HFFc6 (cell line): ENCODE measurements at regions not wholly inside any gene's neighbourhood (a gene's known extent, or its start where the extent isn't known, plus 50 kb on each side); places are given as distances from the start of the nearest gene placed in this dataset.
"Not testable (repeated sequence)": the region's sequence is repeated elsewhere in the genome, so short reads cannot be mapped to it uniquely, and the experiment has no call there.

Source experiments
- DNase-seq: peaks from one replicate; pipeline ENCODE4 v3.0.0-alpha.2; 2018
- H3K27ac Mint-ChIP-seq: 2 replicates; pipeline ENCODE4 v1.8.0; 2020; ENCODE audit warnings: mild to moderate bottlenecking, mixed read lengths
- H3K27me3 Mint-ChIP-seq: 2 replicates; pipeline ENCODE4 v1.8.0; 2021; ENCODE audit warnings: mild to moderate bottlenecking, moderate library complexity, mixed read lengths; ENCODE audit not compliant: insufficient read depth
- H3K36me3 Mint-ChIP-seq: 2 replicates; pipeline ENCODE4 v1.8.0; 2021; ENCODE audit warnings: low read depth, mixed read lengths
- H3K4me1 Mint-ChIP-seq: 2 replicates; pipeline ENCODE4 v1.8.0; 2020; ENCODE audit warnings: low read depth, mixed read lengths
- H3K4me3 Mint-ChIP-seq: 2 replicates; pipeline ENCODE4 v1.8.0; 2020; ENCODE audit warnings: mild to moderate bottlenecking, moderate library complexity, mixed read lengths
- H3K9me3 Mint-ChIP-seq: 2 replicates; pipeline ENCODE4 v1.8.0; 2020; ENCODE audit warnings: mild to moderate bottlenecking, mixed read lengths
- TF ChIP-seq, protein P1 (sequence below): fragments of 200-600 bp; sonication (generic); IDR thresholded peaks from 2 replicates; pipeline ENCODE4 v1.5.0; 2021; ENCODE audit warnings: antibody characterized with exemption, mild to moderate bottlenecking

- no peak overlapping the region for H3K27ac Mint-ChIP-seq
Observed at GRCh38 chr18:8910186-8910822, 192.2 kb upstream of the NDUFV2 start.

DNA sequence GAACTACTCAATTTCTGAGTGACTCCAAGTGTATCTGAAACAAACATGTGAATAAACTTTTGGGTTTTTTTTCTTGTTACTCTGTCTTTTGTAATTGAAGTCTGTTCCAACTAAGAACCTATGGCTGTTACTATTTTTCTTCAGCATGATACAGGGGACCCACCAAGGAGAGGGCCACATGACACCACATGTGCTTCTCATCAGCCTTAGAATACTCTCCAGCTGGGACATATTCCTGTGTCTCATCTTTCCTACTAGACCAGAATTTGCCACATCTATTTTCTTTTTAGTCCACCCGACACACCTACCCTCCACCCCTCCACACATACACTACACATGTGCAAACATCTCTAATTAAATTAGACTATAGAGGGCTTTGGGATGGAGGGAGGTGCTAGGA, 191.7 kb upstream of the NDUFV2 start:
- no peak for DNase-seq
- peaks cover 17% of the 10 kb centered on the region for H3K4me1 Mint-ChIP-seq
- TF ChIP-seq, protein P1, sequence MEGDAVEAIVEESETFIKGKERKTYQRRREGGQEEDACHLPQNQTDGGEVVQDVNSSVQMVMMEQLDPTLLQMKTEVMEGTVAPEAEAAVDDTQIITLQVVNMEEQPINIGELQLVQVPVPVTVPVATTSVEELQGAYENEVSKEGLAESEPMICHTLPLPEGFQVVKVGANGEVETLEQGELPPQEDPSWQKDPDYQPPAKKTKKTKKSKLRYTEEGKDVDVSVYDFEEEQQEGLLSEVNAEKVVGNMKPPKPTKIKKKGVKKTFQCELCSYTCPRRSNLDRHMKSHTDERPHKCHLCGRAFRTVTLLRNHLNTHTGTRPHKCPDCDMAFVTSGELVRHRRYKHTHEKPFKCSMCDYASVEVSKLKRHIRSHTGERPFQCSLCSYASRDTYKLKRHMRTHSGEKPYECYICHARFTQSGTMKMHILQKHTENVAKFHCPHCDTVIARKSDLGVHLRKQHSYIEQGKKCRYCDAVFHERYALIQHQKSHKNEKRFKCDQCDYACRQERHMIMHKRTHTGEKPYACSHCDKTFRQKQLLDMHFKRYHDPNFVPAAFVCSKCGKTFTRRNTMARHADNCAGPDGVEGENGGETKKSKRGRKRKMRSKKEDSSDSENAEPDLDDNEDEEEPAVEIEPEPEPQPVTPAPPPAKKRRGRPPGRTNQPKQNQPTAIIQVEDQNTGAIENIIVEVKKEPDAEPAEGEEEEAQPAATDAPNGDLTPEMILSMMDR, result no peak
- H3K9me3 Mint-ChIP-seq, result no peaks in the 10 kb centered on the region
- H3K27ac Mint-ChIP-seq, result no peak overlapping the region
- H3K4me3 Mint-ChIP-seq, result peak overlapping the region; percentile 41; the same call in 1 of the 2 replicates
- peaks cover 7% of the 10 kb centered on the region; the same call in 1 of the 2 replicates for H3K36me3 Mint-ChIP-seq
- 0 out of 2 replicates have a peak, but pooled peaks cover 3% of the 10 kb centered on the region for H3K27me3 Mint-ChIP-seq

More at GRCh38 chr18:8910186-8910822, 192.2 kb upstream of the NDUFV2 start:
- Mint-ChIP-seq H3K27me3 (0 out of 2 replicates have a peak, but pooled peaks cover 3% of the 10 kb centered on the region), H3K4me3 (peak overlapping the region; percentile 41; the same call in 1 of the 2 replicates), H3K36me3 (peaks cover 7% of the 10 kb centered on the region; the same call in 1 of the 2 replicates), H3K4me1 (peaks cover 17% of the 10 kb centered on the region), H3K9me3 (peaks cover 2% of the 10 kb centered on the region)
- no peak for DNase-seq
- TF ChIP-seq, protein P1, result no peak

DNA sequence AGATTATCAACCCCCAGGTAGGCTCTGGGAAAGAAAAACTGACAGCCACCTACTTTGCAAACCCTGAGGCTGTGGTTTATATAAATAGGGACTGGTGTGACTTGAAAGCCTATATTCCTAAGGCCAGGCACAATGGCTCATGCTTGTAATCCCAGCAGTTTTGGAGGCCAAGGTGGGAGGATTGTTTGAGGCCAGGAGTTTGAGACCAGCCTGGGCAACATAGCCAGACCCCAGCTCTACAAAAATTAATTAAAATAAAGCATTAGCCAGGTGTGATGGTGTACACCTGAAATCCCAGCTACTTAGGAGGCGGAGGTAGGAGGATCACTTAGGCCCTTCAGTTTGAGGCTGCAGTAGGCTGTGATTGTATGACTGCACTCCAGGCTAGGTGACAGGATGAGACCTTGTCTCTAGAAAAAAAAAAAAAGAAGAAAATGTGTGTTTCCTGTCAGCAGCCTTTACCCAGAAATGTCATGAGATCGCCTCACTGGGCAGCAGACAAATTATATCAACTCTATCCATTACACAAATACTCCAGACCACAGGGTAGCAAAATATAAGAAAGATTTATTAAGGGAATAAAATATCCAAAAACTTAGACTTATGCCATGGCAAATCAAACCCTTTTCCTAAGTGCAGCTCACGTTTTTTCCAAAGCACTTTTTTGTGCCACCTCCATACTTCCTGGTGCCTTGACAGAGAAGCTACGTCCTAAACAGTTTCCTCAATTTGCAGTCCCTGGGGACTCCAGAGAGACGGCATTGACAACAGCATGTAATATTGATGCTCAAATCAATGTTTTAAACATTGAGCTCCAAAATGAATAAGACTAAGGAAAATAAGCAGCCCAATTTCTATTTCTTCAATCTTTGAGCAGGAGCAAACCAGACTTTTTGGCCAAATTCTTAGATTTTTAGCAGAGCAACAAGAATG, 190.8 kb upstream of the NDUFV2 start:
- no peaks in the 10 kb centered on the region for H3K9me3 Mint-ChIP-seq
- no peak for DNase-seq
- H3K4me3 Mint-ChIP-seq, result no peak overlapping the region
- TF ChIP-seq, protein P1, result no peak
- H3K27me3 Mint-ChIP-seq, result 0 out of 2 replicates have a peak, but pooled peaks cover 3% of the 10 kb centered on the region
- H3K36me3 Mint-ChIP-seq, result peaks cover 7% of the 10 kb centered on the region; the same call in 1 of the 2 replicates
- H3K27ac Mint-ChIP-seq, result no peak overlapping the region
- peaks cover 17% of the 10 kb centered on the region for H3K4me1 Mint-ChIP-seq

- H3K4me1 Mint-ChIP-seq, result peaks cover 17% of the 10 kb centered on the region
- H3K27ac Mint-ChIP-seq, result peak overlapping the region; percentile 43; the same call in 1 of the 2 replicates
- peaks cover 7% of the 10 kb centered on the region; the same call in 1 of the 2 replicates for H3K36me3 Mint-ChIP-seq
- no peak for DNase-seq
- no peaks in the 10 kb centered on the region for H3K9me3 Mint-ChIP-seq
- TF ChIP-seq, protein P1, result no peak
- 0 out of 2 replicates have a peak overlapping the region, but pooled peaks have one; percentile 25 for H3K4me3 Mint-ChIP-seq
- H3K27me3 Mint-ChIP-seq, result 0 out of 2 replicates have a peak, but pooled peaks cover 3% of the 10 kb centered on the region
Observed at GRCh38 chr18:8912348-8913326, 189.9 kb upstream of the NDUFV2 start.

- H3K27ac Mint-ChIP-seq, H3K36me3 Mint-ChIP-seq, H3K4me3 Mint-ChIP-seq, H3K9me3 Mint-ChIP-seq, H3K27me3 Mint-ChIP-seq, DNase-seq: not testable (repeated sequence)
- H3K4me1 Mint-ChIP-seq, result peaks cover 20% of the 10 kb centered on the region
Observed at GRCh38 chr18:8913606-8914403, 188.7 kb upstream of the NDUFV2 start.

GRCh38 chr18:8914404-8915264, 187.9 kb upstream of the NDUFV2 start:
- H3K27me3 Mint-ChIP-seq, H3K27ac Mint-ChIP-seq, H3K4me3 Mint-ChIP-seq: not testable (repeated sequence)

More at GRCh38 chr18:8914404-8915264, 187.9 kb upstream of the NDUFV2 start:
- peaks cover 27% of the 10 kb centered on the region for H3K4me1 Mint-ChIP-seq
- H3K9me3 Mint-ChIP-seq, DNase-seq, H3K36me3 Mint-ChIP-seq: not testable (repeated sequence)
